ENCODE measurements at regions not wholly inside any gene's neighbourhood (a gene's known extent, or its start where the extent isn't known, plus 50 kb on each side); places are given as distances from the start of the nearest gene placed in this dataset.

DNA sequence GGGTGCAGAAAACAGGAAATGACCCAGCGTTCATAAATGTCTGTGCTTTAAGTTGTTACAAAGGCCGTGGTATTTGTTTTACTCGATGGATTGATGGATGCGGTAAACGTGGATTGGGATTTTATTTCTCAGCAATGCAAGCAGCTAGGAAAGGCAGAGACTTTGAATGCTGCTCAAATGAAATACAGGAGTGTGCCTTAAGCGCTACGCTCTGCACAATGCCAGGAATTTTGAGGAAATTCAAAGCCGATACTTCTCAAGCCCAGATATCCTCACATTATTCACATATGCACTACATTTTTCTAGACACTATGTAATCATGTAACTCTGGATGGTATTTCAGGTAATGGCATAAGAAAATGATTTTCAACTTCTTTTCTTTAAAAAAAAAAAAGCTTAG lies 514.3 kb upstream of the ADARB2 start:
- no peaks in the 10 kb centered on the region for H3K36me3 ChIP-seq (ENCODE audit: insufficient read depth, low read length)
- H3K4me1 ChIP-seq (ENCODE audit: insufficient read depth, low read length) = no peaks in the 10 kb centered on the region
- H3K79me2 ChIP-seq (ENCODE audit: insufficient read depth, low read length) = no peaks in the 10 kb centered on the region
- peaks cover 6% of the 10 kb centered on the region for H3K9me3 ChIP-seq (ENCODE audit: low read depth, low read length)
- H3K4me3 ChIP-seq (ENCODE audit: insufficient read depth, low read length) = no peak overlapping the region
- no peak overlapping the region for H2AFZ ChIP-seq (ENCODE audit: low read length)
- H4K20me1 ChIP-seq (ENCODE audit: insufficient read depth, low read length) = no peaks in the 10 kb centered on the region
- H3K27ac ChIP-seq (ENCODE audit: low read depth, low read length) = no peak overlapping the region
- no peak for DNase-seq (ENCODE audit: insufficient read length, low spot score, missing footprints)
- no peak overlapping the region for H3K4me2 ChIP-seq (ENCODE audit: insufficient read depth, low read length)
- H3K27me3 ChIP-seq (ENCODE audit: insufficient read depth, low read length) = no peaks in the 10 kb centered on the region
- TF ChIP-seq, protein P1, sequence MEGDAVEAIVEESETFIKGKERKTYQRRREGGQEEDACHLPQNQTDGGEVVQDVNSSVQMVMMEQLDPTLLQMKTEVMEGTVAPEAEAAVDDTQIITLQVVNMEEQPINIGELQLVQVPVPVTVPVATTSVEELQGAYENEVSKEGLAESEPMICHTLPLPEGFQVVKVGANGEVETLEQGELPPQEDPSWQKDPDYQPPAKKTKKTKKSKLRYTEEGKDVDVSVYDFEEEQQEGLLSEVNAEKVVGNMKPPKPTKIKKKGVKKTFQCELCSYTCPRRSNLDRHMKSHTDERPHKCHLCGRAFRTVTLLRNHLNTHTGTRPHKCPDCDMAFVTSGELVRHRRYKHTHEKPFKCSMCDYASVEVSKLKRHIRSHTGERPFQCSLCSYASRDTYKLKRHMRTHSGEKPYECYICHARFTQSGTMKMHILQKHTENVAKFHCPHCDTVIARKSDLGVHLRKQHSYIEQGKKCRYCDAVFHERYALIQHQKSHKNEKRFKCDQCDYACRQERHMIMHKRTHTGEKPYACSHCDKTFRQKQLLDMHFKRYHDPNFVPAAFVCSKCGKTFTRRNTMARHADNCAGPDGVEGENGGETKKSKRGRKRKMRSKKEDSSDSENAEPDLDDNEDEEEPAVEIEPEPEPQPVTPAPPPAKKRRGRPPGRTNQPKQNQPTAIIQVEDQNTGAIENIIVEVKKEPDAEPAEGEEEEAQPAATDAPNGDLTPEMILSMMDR (IDR thresholded peaks at IDR 0.05; ENCODE audit: extremely low read depth, low read depth, low read length) = no peak

DNA sequence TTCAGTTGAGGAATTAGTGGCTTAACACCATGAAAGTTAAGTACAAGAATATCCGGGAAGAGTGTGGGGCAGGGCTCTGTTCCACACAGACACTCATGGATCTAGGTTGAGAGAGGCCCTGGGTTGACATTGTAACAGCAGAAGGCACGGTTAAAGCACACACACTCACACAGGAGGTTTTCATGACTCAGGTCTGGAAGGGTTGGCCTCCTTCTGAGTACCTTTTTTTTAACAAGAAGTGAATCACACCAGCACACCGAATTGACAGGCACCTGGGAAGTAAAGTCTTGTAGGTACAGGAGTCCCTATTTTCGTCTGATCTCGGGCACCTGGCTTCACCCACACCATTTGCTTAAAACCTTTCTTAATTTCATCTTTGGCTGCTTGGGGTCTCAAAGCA lies 509.4 kb upstream of the ADARB2 start:
- no peak for DNase-seq (ENCODE audit: insufficient read length, low spot score, missing footprints)
- no peaks in the 10 kb centered on the region for H3K27me3 ChIP-seq (ENCODE audit: insufficient read depth, low read length)
- H3K4me3 ChIP-seq (ENCODE audit: insufficient read depth, low read length) = no peak overlapping the region
- H2AFZ ChIP-seq (ENCODE audit: low read length) = no peak overlapping the region
- no peaks in the 10 kb centered on the region for H3K4me1 ChIP-seq (ENCODE audit: insufficient read depth, low read length)
- no peaks in the 10 kb centered on the region for H4K20me1 ChIP-seq (ENCODE audit: insufficient read depth, low read length)
- H3K79me2 ChIP-seq (ENCODE audit: insufficient read depth, low read length) = no peaks in the 10 kb centered on the region
- H3K4me2 ChIP-seq (ENCODE audit: insufficient read depth, low read length) = no peak overlapping the region
- no peak overlapping the region for H3K27ac ChIP-seq (ENCODE audit: low read depth, low read length)
- H3K36me3 ChIP-seq (ENCODE audit: insufficient read depth, low read length) = no peaks in the 10 kb centered on the region
- TF ChIP-seq, protein P1 (IDR thresholded peaks at IDR 0.05; ENCODE audit: extremely low read depth, low read depth, low read length) = no peak
- peaks cover 2% of the 10 kb centered on the region for H3K9me3 ChIP-seq (ENCODE audit: low read depth, low read length)

DNA sequence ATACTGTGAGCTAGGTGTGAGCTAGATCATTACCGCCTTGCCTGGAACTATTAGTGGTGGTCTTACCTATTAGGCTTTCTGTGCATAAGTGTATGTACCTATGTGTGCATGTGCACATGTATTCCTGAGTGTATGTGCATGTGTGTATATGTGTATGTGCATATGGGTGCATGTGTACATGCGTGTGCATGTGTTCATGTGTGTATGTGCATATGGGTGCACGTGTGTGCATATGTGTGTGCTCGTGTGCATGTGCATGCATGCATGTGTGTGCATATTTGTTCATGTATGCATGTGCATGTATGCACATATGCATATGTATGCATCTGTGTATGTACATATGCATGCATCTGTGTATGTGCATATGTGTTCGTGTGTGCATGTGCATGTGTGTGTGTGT lies 508.3 kb upstream of the ADARB2 start:
- H3K4me3 ChIP-seq (ENCODE audit: insufficient read depth, low read length) = no peak overlapping the region
- no peaks in the 10 kb centered on the region for H3K4me1 ChIP-seq (ENCODE audit: insufficient read depth, low read length)
- no peak overlapping the region for H2AFZ ChIP-seq (ENCODE audit: low read length)
- no peaks in the 10 kb centered on the region for H3K79me2 ChIP-seq (ENCODE audit: insufficient read depth, low read length)
- H3K27me3 ChIP-seq (ENCODE audit: insufficient read depth, low read length) = no peaks in the 10 kb centered on the region
- DNase-seq (ENCODE audit: insufficient read length, low spot score, missing footprints) = no peak
- H3K27ac ChIP-seq (ENCODE audit: low read depth, low read length) = no peak overlapping the region
- TF ChIP-seq, protein P1 (IDR thresholded peaks at IDR 0.05; ENCODE audit: extremely low read depth, low read depth, low read length) = no peak
- H4K20me1 ChIP-seq (ENCODE audit: insufficient read depth, low read length) = no peaks in the 10 kb centered on the region
- peaks cover 2% of the 10 kb centered on the region for H3K9me3 ChIP-seq (ENCODE audit: low read depth, low read length)
- no peaks in the 10 kb centered on the region for H3K36me3 ChIP-seq (ENCODE audit: insufficient read depth, low read length)
- H3K4me2 ChIP-seq (ENCODE audit: insufficient read depth, low read length) = no peak overlapping the region

DNA sequence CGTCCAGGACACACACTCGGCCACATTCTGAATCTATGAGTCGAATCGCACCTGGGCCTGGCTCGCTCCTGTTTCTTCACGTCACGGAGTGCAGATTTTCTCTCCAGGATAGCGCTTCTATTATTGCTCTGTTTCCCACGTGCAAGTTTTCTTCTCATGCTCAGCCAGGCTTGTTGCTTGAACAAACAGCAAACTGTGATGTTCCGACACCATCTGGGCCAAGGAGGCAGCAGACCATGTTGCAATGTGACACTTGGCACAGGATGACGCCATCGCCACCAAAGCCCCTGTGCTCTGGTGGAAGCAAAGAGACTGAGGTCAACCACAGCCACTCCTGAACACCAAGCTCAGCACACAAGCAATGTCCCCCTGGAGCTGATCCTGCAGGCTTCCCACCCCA lies 507.1 kb upstream of the ADARB2 start:
- H3K27ac ChIP-seq (ENCODE audit: low read depth, low read length) = no peak overlapping the region
- no peak overlapping the region for H2AFZ ChIP-seq (ENCODE audit: low read length)
- no peak overlapping the region for H3K4me3 ChIP-seq (ENCODE audit: insufficient read depth, low read length)
- no peaks in the 10 kb centered on the region for H3K27me3 ChIP-seq (ENCODE audit: insufficient read depth, low read length)
- H3K36me3 ChIP-seq (ENCODE audit: insufficient read depth, low read length) = no peaks in the 10 kb centered on the region
- DNase-seq (ENCODE audit: insufficient read length, low spot score, missing footprints) = no peak
- TF ChIP-seq, protein P1 (IDR thresholded peaks at IDR 0.05; ENCODE audit: extremely low read depth, low read depth, low read length) = no peak
- no peaks in the 10 kb centered on the region for H4K20me1 ChIP-seq (ENCODE audit: insufficient read depth, low read length)
- no peaks in the 10 kb centered on the region for H3K4me1 ChIP-seq (ENCODE audit: insufficient read depth, low read length)
- no peaks in the 10 kb centered on the region for H3K79me2 ChIP-seq (ENCODE audit: insufficient read depth, low read length)
- H3K9me3 ChIP-seq (ENCODE audit: low read depth, low read length) = peaks cover 2% of the 10 kb centered on the region
- no peak overlapping the region for H3K4me2 ChIP-seq (ENCODE audit: insufficient read depth, low read length)

Data from osteoblast (primary cell).